H1 (cell line): ENCODE measurements at regions not wholly inside any gene's neighbourhood (a gene's known extent, or its start where the extent isn't known, plus 50 kb on each side); places are given as distances from the start of the nearest gene placed in this dataset.

Source experiments
- ATF3 ChIP-seq: IDR thresholded peaks from 2 replicates; pipeline ENCODE4 v1.6.1; 2011; ENCODE audit warnings: low read depth, mild to moderate bottlenecking, low read length; ENCODE audit not compliant: insufficient read depth
- CBX5 ChIP-seq: fragments of 300-800, 300-1000 bp; sonication (generic); IDR thresholded peaks from 2 replicates; pipeline ENCODE4 v1.7.1; 2016; ENCODE audit warnings: antibody characterized with exemption, low read length, low read depth
- CHD7 ChIP-seq: fragments of 300-600 bp; sonication (generic); IDR thresholded peaks from 2 replicates; pipeline ENCODE4 v1.7.1; 2012; ENCODE audit warnings: low read length, moderate library complexity, mild to moderate bottlenecking, inconsistent platforms; ENCODE audit not compliant: insufficient replicate concordance

GRCh38 chr13:34340534-34340933 is 522.6 kb downstream of the RFC3 start (continued):
- TF ChIP-seq CHD7 (no peak), CBX5 (no peak), ATF3 (no peak)
